ENCODE measurements at regions not wholly inside any gene's neighbourhood (a gene's known extent, or its start where the extent isn't known, plus 50 kb on each side); places are given as distances from the start of the nearest gene placed in this dataset.

GRCh38 chrX:117510453-117510852 lies 606.2 kb downstream of the KLHL13 start:
- Mint-ChIP-seq H3K27ac (ENCODE audit: unreplicated experiment) (no peak overlapping the region), H3K27me3 (ENCODE audit: low read depth, unreplicated experiment) (no peaks in the 10 kb centered on the region), H3K4me3 (ENCODE audit: unreplicated experiment) (no peak overlapping the region), H3K4me1 (ENCODE audit: low read depth, unreplicated experiment) (no peaks in the 10 kb centered on the region), H3K9me3 (ENCODE audit: unreplicated experiment) (no peaks in the 10 kb centered on the region), H3K36me3 (ENCODE audit: low read depth, unreplicated experiment) (no peaks in the 10 kb centered on the region)
- Histone ChIP-seq H3K79me2 (ENCODE audit: insufficient read depth, low read length) (no peaks in the 10 kb centered on the region), H4K20me1 (ENCODE audit: insufficient read depth, low read length) (no peaks in the 10 kb centered on the region), H3K4me3 (ENCODE audit: insufficient read depth, low read depth, low read length) (no peak overlapping the region), H3K9me3 (ENCODE audit: insufficient read depth, low read depth, low read length) (no peaks in the 10 kb centered on the region), H2AFZ (ENCODE audit: low read depth, low read length) (no peak overlapping the region), H3K4me1 (ENCODE audit: insufficient read depth, low read length) (no peaks in the 10 kb centered on the region), H3K27me3 (ENCODE audit: insufficient read depth, low read length) (no peaks in the 10 kb centered on the region), H3K27ac (ENCODE audit: low read depth, low read length) (no peak overlapping the region), H3K4me2 (ENCODE audit: low read length) (no peak overlapping the region), H3K9ac (ENCODE audit: low read length) (no peak overlapping the region), H3K36me3 (ENCODE audit: insufficient read depth, low read length) (no peaks in the 10 kb centered on the region)
- TF ChIP-seq EZH2 (IDR thresholded peaks at IDR 0.05; ENCODE audit: insufficient read depth, low read length) = no peak
- TF ChIP-seq CTCF (IDR thresholded peaks at IDR 0.05; ENCODE audit: insufficient read depth, low read depth, low read length) = no peak
- peak; percentile 26 for FAIRE-seq
- DNase-seq (ENCODE audit: low read depth) = no peak

- no peak overlapping the region for H3K27ac ChIP-seq (ENCODE audit: low read depth, low read length)
- no peaks in the 10 kb centered on the region for H3K9me3 Mint-ChIP-seq (ENCODE audit: unreplicated experiment)
- H3K4me3 Mint-ChIP-seq (ENCODE audit: unreplicated experiment) = no peak overlapping the region
- H3K4me2 ChIP-seq (ENCODE audit: low read length) = no peak overlapping the region
- no peaks in the 10 kb centered on the region for H3K4me1 Mint-ChIP-seq (ENCODE audit: low read depth, unreplicated experiment)
- H3K27ac Mint-ChIP-seq (ENCODE audit: unreplicated experiment) = no peak overlapping the region
- no peak overlapping the region for H3K9ac ChIP-seq (ENCODE audit: low read length)
- no peaks in the 10 kb centered on the region for H3K9me3 ChIP-seq (ENCODE audit: insufficient read depth, low read depth, low read length)
- no peaks in the 10 kb centered on the region for H3K36me3 Mint-ChIP-seq (ENCODE audit: low read depth, unreplicated experiment)
- H3K4me1 ChIP-seq (ENCODE audit: insufficient read depth, low read length) = no peaks in the 10 kb centered on the region
- H3K4me3 ChIP-seq (ENCODE audit: insufficient read depth, low read depth, low read length) = no peak overlapping the region
- no peak for DNase-seq (ENCODE audit: low read depth)
- FAIRE-seq = no peak
- H3K27me3 ChIP-seq (ENCODE audit: insufficient read depth, low read length) = no peaks in the 10 kb centered on the region
- H3K79me2 ChIP-seq (ENCODE audit: insufficient read depth, low read length) = no peaks in the 10 kb centered on the region
- H3K36me3 ChIP-seq (ENCODE audit: insufficient read depth, low read length) = no peaks in the 10 kb centered on the region
- no peaks in the 10 kb centered on the region for H3K27me3 Mint-ChIP-seq (ENCODE audit: low read depth, unreplicated experiment)
- no peaks in the 10 kb centered on the region for H4K20me1 ChIP-seq (ENCODE audit: insufficient read depth, low read length)
- no peak overlapping the region for H2AFZ ChIP-seq (ENCODE audit: low read depth, low read length)
- no peak for TF ChIP-seq EZH2 (IDR thresholded peaks at IDR 0.05; ENCODE audit: insufficient read depth, low read length)
- no peak for TF ChIP-seq CTCF (IDR thresholded peaks at IDR 0.05; ENCODE audit: insufficient read depth, low read depth, low read length)
These were observed 608.6 kb downstream of the KLHL13 start for GRCh38 chrX:117508021-117508420.

- no peak for FAIRE-seq
These were observed 629.2 kb downstream of the KLHL13 start for GRCh38 chrX:117487421-117487820.

More at GRCh38 chrX:117487421-117487820, 629.2 kb downstream of the KLHL13 start:
- H3K27ac ChIP-seq (ENCODE audit: low read depth, low read length) = no peak overlapping the region
- H3K9me3 Mint-ChIP-seq (ENCODE audit: unreplicated experiment) = no peaks in the 10 kb centered on the region
- no peaks in the 10 kb centered on the region for H3K27me3 Mint-ChIP-seq (ENCODE audit: low read depth, unreplicated experiment)
- H3K36me3 ChIP-seq (ENCODE audit: insufficient read depth, low read length) = no peaks in the 10 kb centered on the region
- no peak for TF ChIP-seq EZH2 (IDR thresholded peaks at IDR 0.05; ENCODE audit: insufficient read depth, low read length)
- no peak for TF ChIP-seq CTCF (IDR thresholded peaks at IDR 0.05; ENCODE audit: insufficient read depth, low read depth, low read length)
- H3K79me2 ChIP-seq (ENCODE audit: insufficient read depth, low read length) = no peaks in the 10 kb centered on the region
- no peaks in the 10 kb centered on the region for H3K9me3 ChIP-seq (ENCODE audit: insufficient read depth, low read depth, low read length)
- no peak overlapping the region for H3K4me3 ChIP-seq (ENCODE audit: insufficient read depth, low read depth, low read length)
- no peak overlapping the region for H2AFZ ChIP-seq (ENCODE audit: low read depth, low read length)
- H3K27me3 ChIP-seq (ENCODE audit: insufficient read depth, low read length) = no peaks in the 10 kb centered on the region
- H3K4me1 Mint-ChIP-seq (ENCODE audit: low read depth, unreplicated experiment) = no peaks in the 10 kb centered on the region
- H3K4me3 Mint-ChIP-seq (ENCODE audit: unreplicated experiment) = no peak overlapping the region
- no peak for DNase-seq (ENCODE audit: low read depth)
- no peaks in the 10 kb centered on the region for H3K4me1 ChIP-seq (ENCODE audit: insufficient read depth, low read length)
- H3K36me3 Mint-ChIP-seq (ENCODE audit: low read depth, unreplicated experiment) = no peaks in the 10 kb centered on the region
- no peaks in the 10 kb centered on the region for H4K20me1 ChIP-seq (ENCODE audit: insufficient read depth, low read length)
- no peak overlapping the region for H3K4me2 ChIP-seq (ENCODE audit: low read length)
- no peak overlapping the region for H3K27ac Mint-ChIP-seq (ENCODE audit: unreplicated experiment)
- H3K9ac ChIP-seq (ENCODE audit: low read length) = no peak overlapping the region
